Keratinocyte (primary cell): ENCODE measurements at regions not wholly inside any gene's neighbourhood (a gene's known extent, or its start where the extent isn't known, plus 50 kb on each side); places are given as distances from the start of the nearest gene placed in this dataset.

Source experiments
- DNase-seq: peaks from one replicate; pipeline ENCODE4 v3.0.0-alpha.2; 2011; ENCODE audit warnings: low read depth, missing footprints, low spot score
- FAIRE-seq: peaks from 2 replicates; lab custom pipeline; 2011; peaks lifted over from hg19 to GRCh38; lab: Jason Lieb, UNC
- H2AFZ ChIP-seq: 2 replicates; pipeline ENCODE4 v1.6.0; 2012; ENCODE audit warnings: low read length, control low read depth, inconsistent platforms; ENCODE audit not compliant: control insufficient read depth
- H3K27ac ChIP-seq: 2 replicates; pipeline ENCODE4 v1.5.1; 2011; ENCODE audit warnings: low read length; ENCODE audit not compliant: control insufficient read depth, insufficient read depth
- H3K27me3 ChIP-seq: 3 replicates; pipeline ENCODE4 v1.6.0; 2011; ENCODE audit warnings: low read length; ENCODE audit not compliant: control insufficient read depth, insufficient read depth; ENCODE audit errors: extremely low read depth
- H3K36me3 ChIP-seq, 2 experiments: 2 replicates in 1 of 2; 3 replicates in 1 of 2; pipeline ENCODE4 v1.5.1; 2011; ENCODE audit warnings: low read length in 2 of 2, mild to moderate bottlenecking in 1 of 2; ENCODE audit not compliant: control insufficient read depth in 2 of 2, insufficient read depth in 2 of 2; ENCODE audit errors: extremely low read depth in 1 of 2
- H3K4me1 ChIP-seq: 3 replicates; pipeline ENCODE4 v1.5.1; 2011; ENCODE audit warnings: low read length; ENCODE audit not compliant: control insufficient read depth, insufficient read depth; ENCODE audit errors: extremely low read depth
- H3K4me2 ChIP-seq: 3 replicates; pipeline ENCODE4 v1.6.0; 2011; ENCODE audit warnings: low read depth, low read length; ENCODE audit not compliant: control insufficient read depth, insufficient read depth; ENCODE audit errors: extremely low read depth
- H3K4me3 ChIP-seq, 3 experiments: fragments of 200-600 bp in 1 of 3; sonication (generic) in 1 of 3; 2 replicates in 2 of 3; 3 replicates in 1 of 3; pipeline ENCODE4 v1.5.1; 2011 to 2016; ENCODE audit warnings: low read length in 3 of 3, mild to moderate bottlenecking in 3 of 3, control low read depth in 2 of 3, inconsistent platforms in 1 of 3, low read depth in 1 of 3, mixed read lengths in 1 of 3, mixed run types in 1 of 3, moderate library complexity in 1 of 3; ENCODE audit not compliant: control insufficient read depth in 2 of 3, insufficient read depth in 2 of 3; ENCODE audit errors: extremely low read depth in 1 of 3
- H3K79me2 ChIP-seq: 2 replicates; pipeline ENCODE4 v1.6.0; 2012; ENCODE audit warnings: low read length; ENCODE audit not compliant: control insufficient read depth, insufficient read depth
- H3K9ac ChIP-seq: 3 replicates; pipeline ENCODE4 v1.6.0; 2011; ENCODE audit warnings: low read length; ENCODE audit not compliant: control insufficient read depth, insufficient read depth; ENCODE audit errors: extremely low read depth
- H3K9me1 ChIP-seq: 3 replicates; pipeline ENCODE4 v1.6.0; 2011; ENCODE audit warnings: low read length; ENCODE audit not compliant: control insufficient read depth, insufficient read depth; ENCODE audit errors: extremely low read depth
- H3K9me3 ChIP-seq: 2 replicates; pipeline ENCODE4 v1.5.1; 2012; ENCODE audit warnings: low read depth, low read length; ENCODE audit not compliant: control insufficient read depth
- H4K20me1 ChIP-seq: 3 replicates; pipeline ENCODE4 v1.6.0; 2011; ENCODE audit warnings: low read length; ENCODE audit not compliant: control insufficient read depth, insufficient read depth; ENCODE audit errors: extremely low read depth
- CTCF ChIP-seq, 3 experiments: IDR thresholded peaks in 1 of 3; conservative IDR thresholded peaks in 1 of 3; optimal IDR thresholded peaks in 1 of 3; 2 replicates in 2 of 3; 3 replicates in 1 of 3; pipeline versions ENCODE3 to v1.5.1; 2011; ENCODE audit warnings: low read length in 3 of 3, mild to moderate bottlenecking in 3 of 3, moderate library complexity in 2 of 3, control low read depth in 1 of 3, inconsistent platforms in 1 of 3; ENCODE audit not compliant: insufficient read depth in 2 of 3; ENCODE audit errors: extremely low read depth in 1 of 3
- EZH2 ChIP-seq: IDR thresholded peaks from one replicate; pipeline ENCODE4 v1.6.1; 2012; ENCODE audit warnings: inconsistent platforms, mild to moderate bottlenecking, low read length, moderate library complexity
- dilution Hi-C: fragments of 300-500 bp; cut with MboI; formaldehyde crosslinking; loops from one replicate; pipeline ENCODE4 v1.7.0; 2020; ENCODE audit warnings: low sequenced_read_pairs; ENCODE audit not compliant: extremely low pct_ligation_motif_present

GRCh38 chr7:20026762-20027161, 190.4 kb downstream of the MACC1 start:
- Histone ChIP-seq H3K9me3 (no peaks in the 10 kb centered on the region), H2AFZ (no peak overlapping the region), H3K27me3 (no peaks in the 10 kb centered on the region), H4K20me1 (no peaks in the 10 kb centered on the region), H3K9ac (no peak overlapping the region), H3K79me2 (no peaks in the 10 kb centered on the region), H3K27ac (no peak overlapping the region), H3K4me3 (no peak overlapping the region), H3K36me3 (no peaks in the 10 kb centered on the region), H3K4me2 (no peak overlapping the region), H3K4me1 (no peaks in the 10 kb centered on the region), H3K9me1 (no peaks in the 10 kb centered on the region)
- TF ChIP-seq CTCF (optimal IDR thresholded peaks at IDR 0.05 in 1 of 3, IDR thresholded peaks at IDR 0.05 in 1 of 3, conservative IDR thresholded peaks at IDR 0.05 in 1 of 3; ENCODE audit: extremely low read depth in 1 of 3, insufficient read depth in 2 of 3, low read length in 3 of 3) (no peak), EZH2 (no peak)
- FAIRE-seq (no peak), DNase-seq (no peak)
- dilution Hi-C loops, result no loop called here

- H3K27me3 ChIP-seq, result no peaks in the 10 kb centered on the region
- H3K36me3 ChIP-seq, result no peaks in the 10 kb centered on the region
- H3K9me1 ChIP-seq, result no peaks in the 10 kb centered on the region
- no peaks in the 10 kb centered on the region for H3K9me3 ChIP-seq
- H4K20me1 ChIP-seq, result no peaks in the 10 kb centered on the region
- H3K27ac ChIP-seq, result no peak overlapping the region
- no peak overlapping the region for H3K4me3 ChIP-seq
- dilution Hi-C loops, result no loop called here
- H3K9ac ChIP-seq, result no peak overlapping the region
- DNase-seq, result no peak
- TF ChIP-seq CTCF (optimal IDR thresholded peaks at IDR 0.05 in 1 of 3, IDR thresholded peaks at IDR 0.05 in 1 of 3, conservative IDR thresholded peaks at IDR 0.05 in 1 of 3; ENCODE audit: extremely low read depth in 1 of 3, insufficient read depth in 2 of 3, low read length in 3 of 3) (no peak), EZH2 (no peak)
- H3K79me2 ChIP-seq, result no peaks in the 10 kb centered on the region
- H3K4me1 ChIP-seq, result no peaks in the 10 kb centered on the region
- H3K4me2 ChIP-seq, result no peak overlapping the region
- no peak overlapping the region for H2AFZ ChIP-seq
- FAIRE-seq, result no peak
Measured at GRCh38 chr7:20021831-20022230, 195.4 kb downstream of the MACC1 start.
